H1 (cell line): ENCODE measurements at regions not wholly inside any gene's neighbourhood (a gene's known extent, or its start where the extent isn't known, plus 50 kb on each side); places are given as distances from the start of the nearest gene placed in this dataset.

Source experiments
- CTCF ChIA-PET: fragments of 300-600 bp; sonication (Branson Sonifier 250); formaldehyde crosslinking; loops from one replicate; lab custom pipeline; 2021; ENCODE audit not compliant: partially characterized antibody; lab: Charles Lee
- POLR2A ChIA-PET: fragments of 300-600 bp; sonication (Branson Sonifier 250); formaldehyde crosslinking; loops from one replicate; lab custom pipeline; 2021; ENCODE audit warnings: inconsistent platforms; ENCODE audit not compliant: partially characterized antibody; lab: Charles Lee
- DNase-seq, 2 experiments: peaks; one replicate each; pipeline versions ENCODE4 v3.0.0 to v3.0.0-alpha.2; 2010 to 2022; ENCODE audit warnings: low spot score in 2 of 2, low read depth in 1 of 2, mixed read lengths in 1 of 2
- FAIRE-seq: peaks from 2 replicates; lab custom pipeline; 2011; peaks lifted over from hg19 to GRCh38; lab: Jason Lieb, UNC
- H2AFZ ChIP-seq: 2 replicates; pipeline ENCODE4 v1.8.1; 2012; ENCODE audit warnings: low read length, inconsistent platforms
- H2AK5ac ChIP-seq: 2 replicates; pipeline ENCODE4 v1.6.1; 2013; ENCODE audit warnings: low read depth, low read length
- H2BK120ac ChIP-seq: replicated peaks from 2 replicates; pipeline ENCODE3; 2013; ENCODE audit warnings: low read depth, low read length, inconsistent platforms
- H2BK12ac ChIP-seq: 2 replicates; pipeline ENCODE4 v1.6.1; 2013; ENCODE audit warnings: low read depth, low read length
- H2BK15ac ChIP-seq: 2 replicates; pipeline ENCODE4 v1.6.1; 2013; ENCODE audit warnings: low read length
- H2BK20ac ChIP-seq: 2 replicates; pipeline ENCODE4 v1.6.1; 2013; ENCODE audit warnings: low read length
- H2BK5ac ChIP-seq: 2 replicates; pipeline ENCODE4 v1.6.1; 2013; ENCODE audit warnings: low read depth, low read length
- H3K14ac ChIP-seq: 2 replicates; pipeline ENCODE4 v1.6.1; 2013; ENCODE audit warnings: inconsistent platforms; ENCODE audit not compliant: insufficient read length
- H3K18ac ChIP-seq: 2 replicates; pipeline ENCODE4 v1.6.1; 2013; ENCODE audit warnings: low read length; ENCODE audit errors: extremely low read depth
- H3K23ac ChIP-seq: 2 replicates; pipeline ENCODE4 v1.6.1; 2013; ENCODE audit warnings: inconsistent platforms; ENCODE audit not compliant: insufficient read length
- H3K23me2 ChIP-seq: 2 replicates; pipeline ENCODE4 v1.6.1; 2013; ENCODE audit warnings: low read depth, low read length
- H3K27ac ChIP-seq: 2 replicates; pipeline ENCODE4 v1.6.1; 2011; ENCODE audit warnings: low read depth, low read length, inconsistent platforms
- H3K27me3 ChIP-seq, 4 experiments: replicated peaks in 1 of 4; 1 replicate in 1 of 4; 2 replicates in 3 of 4; pipeline versions ENCODE4 v1.6.1 to v1.8.1; 2011 to 2013; ENCODE audit warnings: low read length in 3 of 4, mild to moderate bottlenecking in 3 of 4, inconsistent platforms in 2 of 4, mixed read lengths in 2 of 4, moderate library complexity in 1 of 4; ENCODE audit not compliant: control insufficient read depth in 3 of 4, insufficient read depth in 3 of 4; ENCODE audit errors: extremely low read depth in 1 of 4
- H3K36me3 ChIP-seq, 4 experiments: 2 replicates each; pipeline versions ENCODE4 v1.6.1 to v1.8.1; 2011 to 2013; ENCODE audit warnings: mild to moderate bottlenecking in 4 of 4, low read length in 3 of 4, moderate library complexity in 2 of 4, control low read depth in 1 of 4, inconsistent platforms in 1 of 4; ENCODE audit not compliant: insufficient read depth in 4 of 4, control insufficient read depth in 2 of 4
- H3K4ac ChIP-seq: replicated peaks from 2 replicates; pipeline ENCODE3; 2013; ENCODE audit warnings: low read length, low read depth, mixed read lengths, inconsistent platforms; ENCODE audit not compliant: insufficient read length
- H3K4me1 ChIP-seq, 4 experiments: replicated peaks in 1 of 4; 1 replicate in 1 of 4; 2 replicates in 3 of 4; pipeline versions ENCODE4 v1.6.1 to v1.8.1; 2011 to 2013; ENCODE audit warnings: low read length in 3 of 4, inconsistent platforms in 2 of 4, mixed read lengths in 1 of 4; ENCODE audit not compliant: insufficient read depth in 4 of 4, control insufficient read depth in 3 of 4
- H3K4me2 ChIP-seq, 2 experiments: 2 replicates each; pipeline versions ENCODE4 v1.6.1 to v1.8.1; 2011 to 2013; ENCODE audit warnings: low read depth in 2 of 2, low read length in 2 of 2, control low read depth in 1 of 2, inconsistent platforms in 1 of 2, mild to moderate bottlenecking in 1 of 2; ENCODE audit not compliant: insufficient read depth in 1 of 2
- H3K4me3 ChIP-seq, 4 experiments: fragments of 200-600, 300-600 bp in 1 of 4; sonication (generic), shearing (Covaris generic), sonication (Bioruptor Twin) in 1 of 4; 2 replicates each; pipeline versions ENCODE4 v1.5.1 to v1.8.1; 2011 to 2016; ENCODE audit warnings: low read length in 4 of 4, low read depth in 3 of 4, control low read depth in 2 of 4, inconsistent platforms in 2 of 4, mild to moderate bottlenecking in 2 of 4, mixed read lengths in 1 of 4, moderate library complexity in 1 of 4; ENCODE audit not compliant: insufficient read depth in 2 of 4; ENCODE audit errors: extremely low read depth in 1 of 4
- H3K56ac ChIP-seq: replicated peaks from 2 replicates; pipeline ENCODE3; 2013; ENCODE audit warnings: low read depth, mild to moderate bottlenecking, mixed read lengths, low read length, inconsistent platforms; ENCODE audit not compliant: insufficient read length
- H3K79me1 ChIP-seq: 2 replicates; pipeline ENCODE4 v1.6.1; 2013; ENCODE audit warnings: low read depth, low read length, control low read depth
- H3K79me2 ChIP-seq, 2 experiments: 2 replicates each; pipeline versions ENCODE4 v1.6.1 to v1.8.1; 2012 to 2013; ENCODE audit warnings: low read length in 2 of 2, mild to moderate bottlenecking in 2 of 2, inconsistent platforms in 1 of 2; ENCODE audit not compliant: insufficient read depth in 2 of 2, control insufficient read depth in 1 of 2
- H3K9ac ChIP-seq, 4 experiments: replicated peaks in 1 of 4; 1 replicate in 1 of 4; 2 replicates in 3 of 4; pipeline versions ENCODE4 v1.6.1 to v1.8.1; 2011 to 2013; ENCODE audit warnings: low read depth in 3 of 4, low read length in 3 of 4, control low read depth in 2 of 4, mild to moderate bottlenecking in 2 of 4, moderate library complexity in 2 of 4, inconsistent platforms in 1 of 4; ENCODE audit errors: extremely low read depth in 1 of 4
- H3K9me3 ChIP-seq, 2 experiments: 2 replicates each; pipeline versions ENCODE4 v1.6.1 to v1.8.1; 2012 to 2013; ENCODE audit warnings: mild to moderate bottlenecking in 2 of 2, moderate library complexity in 2 of 2, control low read depth in 1 of 2, inconsistent platforms in 1 of 2, low read depth in 1 of 2, low read length in 1 of 2, mixed read lengths in 1 of 2; ENCODE audit not compliant: insufficient read depth in 2 of 2
- H4K20me1 ChIP-seq, 2 experiments: replicated peaks in 1 of 2; 2 replicates each; pipeline versions ENCODE3 to v1.8.1; 2011 to 2013; ENCODE audit warnings: inconsistent platforms in 2 of 2, low read length in 2 of 2, mild to moderate bottlenecking in 1 of 2; ENCODE audit not compliant: insufficient read depth in 2 of 2, control insufficient read depth in 1 of 2
- H4K5ac ChIP-seq: 2 replicates; pipeline ENCODE4 v1.6.1; 2013; ENCODE audit warnings: low read length, low read depth, mixed read lengths, inconsistent platforms; ENCODE audit not compliant: insufficient read length
- H4K8ac ChIP-seq: 2 replicates; pipeline ENCODE4 v1.8.0; 2013; ENCODE audit warnings: mild to moderate bottlenecking, moderate library complexity, low read length, inconsistent platforms; ENCODE audit not compliant: insufficient read depth; ENCODE audit errors: extremely low read depth
- H4K91ac ChIP-seq: replicated peaks from 2 replicates; pipeline ENCODE3; 2013; ENCODE audit warnings: low read length, mixed read lengths, inconsistent platforms; ENCODE audit not compliant: insufficient read length
- CHD1 ChIP-seq: IDR thresholded peaks from 2 replicates; pipeline ENCODE4 v1.6.1; 2012; ENCODE audit warnings: low read depth, low read length, improper control_type of control experiment
- CTBP2 ChIP-seq: IDR thresholded peaks from 2 replicates; pipeline ENCODE4 v1.7.0; 2011; ENCODE audit warnings: borderline replicate concordance, mild to moderate bottlenecking, moderate library complexity, mixed read lengths, low read length; ENCODE audit not compliant: insufficient read depth, insufficient read length
- NRF1 ChIP-seq: IDR thresholded peaks from 2 replicates; pipeline ENCODE4 v1.6.1; 2011; ENCODE audit warnings: mild to moderate bottlenecking, low read depth, low read length, improper control_type of control experiment
- RXRA ChIP-seq: IDR thresholded peaks from 2 replicates; pipeline ENCODE4 v1.6.1; 2011; ENCODE audit warnings: low read depth, mild to moderate bottlenecking, low read length, moderate library complexity; ENCODE audit not compliant: insufficient read depth
- SIN3A ChIP-seq, 2 experiments: IDR thresholded peaks in 1 of 2; conservative IDR thresholded peaks in 1 of 2; 2 replicates each; pipeline ENCODE4 v1.6.1; 2011 to 2012; ENCODE audit warnings: low read length in 2 of 2, improper control_type of control experiment in 1 of 2, low read depth in 1 of 2, mild to moderate bottlenecking in 1 of 2
- TEAD4 ChIP-seq: IDR thresholded peaks from 2 replicates; pipeline ENCODE4 v1.6.1; 2012; ENCODE audit warnings: low read depth, low read length, inconsistent platforms, mixed read lengths
- WGBS, 2 experiments: shearing (Covaris generic) in 1 of 2; methylation state at CpG; one replicate each; pipeline versions ENCODE4 v1.1.6 to v1.1.7; 2013 to 2015; ENCODE audit warnings: low lambda C conversion rate in 2 of 2, mixed read lengths in 2 of 2, inconsistent platforms in 1 of 2, low coverage in 1 of 2, missing lambda C conversion rate in 1 of 2; ENCODE audit not compliant: insufficient replicate concordance in 2 of 2, insufficient coverage in 1 of 2, insufficient read length in 1 of 2; ENCODE audit errors: extremely low coverage in 1 of 2, missing lambda C conversion rate in 1 of 2; 5-methylcytosine and 5-hydroxymethylcytosine counted together

DNA sequence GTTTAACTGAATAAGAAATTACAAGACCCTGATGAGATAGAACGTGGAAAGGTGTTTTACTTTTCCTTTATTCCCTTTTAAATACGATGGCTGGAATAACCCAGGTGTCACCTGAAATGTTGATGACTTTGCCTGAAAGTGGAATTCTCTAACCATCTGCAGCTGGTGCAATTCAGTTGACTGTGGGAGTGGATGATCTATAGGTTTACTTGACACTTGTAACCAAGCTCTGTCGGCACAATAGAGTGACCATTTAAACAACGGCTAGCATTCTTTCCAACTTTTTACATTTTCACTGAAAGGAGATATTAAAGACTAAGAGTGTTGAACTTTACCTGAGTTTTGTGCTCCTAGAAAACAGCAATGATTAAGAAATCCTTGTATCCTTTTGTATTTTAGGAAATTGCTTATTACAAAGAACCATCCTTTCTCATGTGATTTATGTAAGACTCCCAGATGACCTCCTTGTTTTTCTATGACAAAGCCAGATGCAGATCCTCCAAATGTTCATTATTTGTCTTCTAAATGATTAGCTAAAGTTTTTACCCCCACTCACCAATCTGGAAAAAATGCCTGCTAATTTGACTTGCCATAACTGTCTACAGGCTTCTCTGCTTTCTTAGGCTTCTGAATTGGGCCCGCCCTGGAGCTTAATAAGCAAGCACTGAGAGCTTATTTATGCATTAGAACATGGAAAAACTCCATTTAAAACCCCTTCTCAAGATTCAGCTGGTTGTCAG is 129.5 kb upstream of the LRRC7 start:
- H2BK5ac ChIP-seq = no peak overlapping the region
- H2BK120ac ChIP-seq = no peak overlapping the region
- no peak overlapping the region for H3K14ac ChIP-seq
- no peak overlapping the region for H3K9ac ChIP-seq
- no peaks in the 10 kb centered on the region for H3K36me3 ChIP-seq
- H3K23me2 ChIP-seq = no peaks in the 10 kb centered on the region
- no peaks in the 10 kb centered on the region for H3K79me1 ChIP-seq
- H2AK5ac ChIP-seq = no peak overlapping the region
- no peak overlapping the region for H4K91ac ChIP-seq
- no peak overlapping the region for H3K27ac ChIP-seq
- no peak for FAIRE-seq
- no peak for TF ChIP-seq TEAD4
- no peak for TF ChIP-seq CHD1
- no peak for TF ChIP-seq SIN3A (conservative IDR thresholded peaks at IDR 0.05 in 1 of 2, IDR thresholded peaks at IDR 0.05 in 1 of 2; ENCODE audit: low read depth in 1 of 2, low read length in 2 of 2)
- no peak for TF ChIP-seq RXRA
- no peak for TF ChIP-seq NRF1
- no peak for TF ChIP-seq CTBP2
- no peaks in the 10 kb centered on the region; a peak in 1 of 7 replicates for H3K4me1 ChIP-seq
- H4K5ac ChIP-seq = no peak overlapping the region
- CTCF ChIA-PET = no interaction called here
- no peak overlapping the region for H3K56ac ChIP-seq
- H2BK12ac ChIP-seq = no peak overlapping the region
- no peak overlapping the region for H2BK20ac ChIP-seq
- H3K79me2 ChIP-seq = no peaks in the 10 kb centered on the region
- no peak overlapping the region for H2BK15ac ChIP-seq
- no peak overlapping the region for H3K18ac ChIP-seq
- DNase-seq = no peak
- H3K23ac ChIP-seq = no peak overlapping the region
- H4K20me1 ChIP-seq = no peaks in the 10 kb centered on the region
- POLR2A ChIA-PET = no interaction called here
- no peak overlapping the region for H4K8ac ChIP-seq
- WGBS, 2 experiments = 69% methylated on average over 5 of the region's 5 CpGs; no CpG with 5 or more reads in 1 of the 2 experiments
- no peaks in the 10 kb centered on the region for H3K27me3 ChIP-seq
- peak overlapping the region; percentile 61 for H3K4ac ChIP-seq
- no peak overlapping the region for H3K4me3 ChIP-seq
- no peak overlapping the region for H3K4me2 ChIP-seq
- H2AFZ ChIP-seq = no peak overlapping the region
- no peaks in the 10 kb centered on the region for H3K9me3 ChIP-seq
